RWPE1 (cell line): ENCODE measurements at regions not wholly inside any gene's neighbourhood (a gene's known extent, or its start where the extent isn't known, plus 50 kb on each side); places are given as distances from the start of the nearest gene placed in this dataset.
A peak's percentile ranks its signal among the peaks of the same experiment; 100 is the strongest.

Experiments
- CTCF ChIA-PET: fragments of 350-600 bp; sonication (Branson Sonifier 250); formaldehyde crosslinking; extraction: SDS; loops from one replicate; lab custom pipeline; 2021; lab: Yijun Ruan, JAX
- POLR2A ChIA-PET: fragments of 400-600 bp; formaldehyde crosslinking; extraction: SDS; loops from one replicate; lab custom pipeline; 2020; ENCODE audit warnings: antibody characterized with exemption; ENCODE audit not compliant: low non-redundant PET; lab: Yijun Ruan, JAX
- DNase-seq: peaks from one replicate; pipeline ENCODE4 v3.0.0; 2012; ENCODE audit warnings: low spot score
- H3K27ac ChIP-seq: fragments of 450-650 bp; 2 replicates; pipeline ENCODE4 v1.5.1; 2017
- TF ChIP-seq, protein P1 (sequence below): fragments of 450-650 bp; conservative IDR thresholded peaks from 2 replicates; pipeline ENCODE4 v1.5.1; 2017; ENCODE audit warnings: low read depth, mild to moderate bottlenecking

DNA sequence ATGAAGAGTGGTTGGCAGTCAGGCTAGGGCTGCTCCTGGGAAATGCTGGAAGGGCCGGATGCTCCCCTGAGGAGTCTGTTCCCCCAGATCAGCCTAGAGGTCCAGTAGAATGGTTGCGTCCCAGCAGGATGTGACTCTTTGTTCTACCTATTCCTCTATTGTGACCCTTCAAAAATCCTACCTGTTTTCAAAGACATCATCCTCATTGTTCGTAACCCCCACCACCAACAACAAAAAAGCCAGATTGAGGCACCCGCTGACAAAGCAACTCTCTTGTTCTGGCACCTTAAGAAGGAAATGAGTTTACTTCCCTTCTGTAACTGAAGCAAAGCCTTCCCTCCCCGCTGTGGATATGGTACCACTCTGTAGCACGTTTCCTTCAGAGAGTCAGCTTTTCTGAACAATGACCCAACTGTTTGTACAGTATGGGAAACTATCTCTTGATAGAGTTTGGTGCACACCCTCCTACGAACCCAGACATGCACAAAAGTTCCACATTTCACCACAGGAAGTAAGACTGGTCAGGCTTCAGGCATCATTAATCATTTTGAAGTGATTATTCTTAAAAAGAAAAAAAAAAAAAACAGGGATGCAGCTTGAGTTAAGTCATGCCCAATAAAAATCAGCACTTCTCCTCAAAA, 207.2 kb downstream of the ENC1 start:
- DNase-seq, result peak; percentile 79
- TF ChIP-seq, protein P1, sequence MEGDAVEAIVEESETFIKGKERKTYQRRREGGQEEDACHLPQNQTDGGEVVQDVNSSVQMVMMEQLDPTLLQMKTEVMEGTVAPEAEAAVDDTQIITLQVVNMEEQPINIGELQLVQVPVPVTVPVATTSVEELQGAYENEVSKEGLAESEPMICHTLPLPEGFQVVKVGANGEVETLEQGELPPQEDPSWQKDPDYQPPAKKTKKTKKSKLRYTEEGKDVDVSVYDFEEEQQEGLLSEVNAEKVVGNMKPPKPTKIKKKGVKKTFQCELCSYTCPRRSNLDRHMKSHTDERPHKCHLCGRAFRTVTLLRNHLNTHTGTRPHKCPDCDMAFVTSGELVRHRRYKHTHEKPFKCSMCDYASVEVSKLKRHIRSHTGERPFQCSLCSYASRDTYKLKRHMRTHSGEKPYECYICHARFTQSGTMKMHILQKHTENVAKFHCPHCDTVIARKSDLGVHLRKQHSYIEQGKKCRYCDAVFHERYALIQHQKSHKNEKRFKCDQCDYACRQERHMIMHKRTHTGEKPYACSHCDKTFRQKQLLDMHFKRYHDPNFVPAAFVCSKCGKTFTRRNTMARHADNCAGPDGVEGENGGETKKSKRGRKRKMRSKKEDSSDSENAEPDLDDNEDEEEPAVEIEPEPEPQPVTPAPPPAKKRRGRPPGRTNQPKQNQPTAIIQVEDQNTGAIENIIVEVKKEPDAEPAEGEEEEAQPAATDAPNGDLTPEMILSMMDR, result no peak
- ChIA-PET POLR2A (no interaction called here), CTCF (interaction anchor here (0.6 to 1.0 kb wide), 2 partner anchors 48 to 216 kb away, joined by 3 read pairs; no protein-coding TSS in a partner anchor)
- H3K27ac ChIP-seq, result peak overlapping the region; percentile 64

DNA sequence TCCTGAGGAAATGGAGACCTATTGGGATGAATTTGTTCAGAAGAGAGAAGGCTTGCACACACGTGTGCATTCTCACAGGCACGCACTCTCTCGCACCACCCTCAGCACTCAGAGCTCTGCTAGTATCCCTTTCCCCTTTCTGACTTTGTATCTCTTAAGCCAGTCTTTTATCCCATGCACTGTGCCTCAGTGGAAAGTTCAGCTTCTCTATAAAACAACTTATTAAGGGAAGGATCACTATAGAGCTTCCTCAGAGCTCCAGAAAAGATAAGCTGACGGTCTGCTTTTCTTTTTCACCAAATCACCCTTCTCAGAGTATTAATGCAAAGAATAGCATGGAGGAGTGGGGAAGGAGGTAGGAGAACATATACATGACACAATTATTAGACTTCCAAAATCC, 207.8 kb downstream of the ENC1 start:
- peak overlapping the region; percentile 64; the same call in 1 of the 2 replicates for H3K27ac ChIP-seq
- ChIA-PET CTCF (interaction anchor here (0.6 to 1.0 kb wide), 2 partner anchors 210 to 216 kb away, joined by 3 read pairs; no protein-coding TSS in a partner anchor), POLR2A (no interaction called here)
- TF ChIP-seq, protein P1, result no peak
- no peak for DNase-seq

DNA sequence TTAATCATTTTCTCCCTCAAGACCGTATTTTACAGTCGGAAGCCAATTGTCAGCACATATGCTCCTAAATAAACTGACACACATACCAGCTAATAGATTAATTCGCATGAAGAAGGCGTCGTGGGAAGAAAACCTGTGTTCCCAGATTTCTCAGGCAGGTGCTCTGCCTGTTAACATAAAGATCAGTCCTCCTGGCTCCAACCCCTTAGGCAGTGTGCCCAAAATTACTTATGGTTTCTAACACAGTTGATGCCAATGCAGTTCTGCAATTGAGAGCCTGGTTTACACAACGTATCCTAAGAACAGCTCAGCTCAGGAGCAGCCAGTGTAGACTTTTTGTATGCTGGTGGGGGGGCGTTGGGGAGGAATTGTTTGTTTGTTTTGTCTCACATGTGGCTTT, 208.3 kb downstream of the ENC1 start:
- ChIA-PET CTCF (interaction anchor here (0.6 to 1.0 kb wide), 2 partner anchors 211 to 217 kb away, joined by 3 read pairs; no protein-coding TSS in a partner anchor), POLR2A (no interaction called here)
- no peak for DNase-seq
- TF ChIP-seq, protein P1, result no peak
- H3K27ac ChIP-seq, result no peak overlapping the region

DNA sequence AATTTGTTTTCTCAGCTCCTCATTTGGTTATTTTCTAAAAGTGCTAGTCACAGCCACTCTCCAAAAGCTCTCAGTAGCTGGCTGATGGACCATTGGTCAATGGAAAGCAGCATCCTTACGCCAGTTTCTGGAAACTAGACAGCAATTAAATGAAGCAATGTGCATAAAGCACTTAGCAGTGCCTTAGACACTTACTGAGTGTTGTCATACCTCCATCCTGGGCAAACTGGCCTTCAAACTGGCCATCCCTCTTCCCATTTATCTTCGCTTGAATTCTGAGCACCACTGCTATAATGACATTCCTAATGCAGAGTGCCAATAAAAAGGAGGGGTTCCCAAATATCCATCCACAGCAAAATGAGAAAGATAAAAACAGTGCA, 209.2 kb downstream of the ENC1 start:
- CTCF ChIA-PET, result no interaction called here
- TF ChIP-seq, protein P1, result no peak
- POLR2A ChIA-PET, result no interaction called here
- H3K27ac ChIP-seq, result no peak overlapping the region
- DNase-seq, result no peak

DNA sequence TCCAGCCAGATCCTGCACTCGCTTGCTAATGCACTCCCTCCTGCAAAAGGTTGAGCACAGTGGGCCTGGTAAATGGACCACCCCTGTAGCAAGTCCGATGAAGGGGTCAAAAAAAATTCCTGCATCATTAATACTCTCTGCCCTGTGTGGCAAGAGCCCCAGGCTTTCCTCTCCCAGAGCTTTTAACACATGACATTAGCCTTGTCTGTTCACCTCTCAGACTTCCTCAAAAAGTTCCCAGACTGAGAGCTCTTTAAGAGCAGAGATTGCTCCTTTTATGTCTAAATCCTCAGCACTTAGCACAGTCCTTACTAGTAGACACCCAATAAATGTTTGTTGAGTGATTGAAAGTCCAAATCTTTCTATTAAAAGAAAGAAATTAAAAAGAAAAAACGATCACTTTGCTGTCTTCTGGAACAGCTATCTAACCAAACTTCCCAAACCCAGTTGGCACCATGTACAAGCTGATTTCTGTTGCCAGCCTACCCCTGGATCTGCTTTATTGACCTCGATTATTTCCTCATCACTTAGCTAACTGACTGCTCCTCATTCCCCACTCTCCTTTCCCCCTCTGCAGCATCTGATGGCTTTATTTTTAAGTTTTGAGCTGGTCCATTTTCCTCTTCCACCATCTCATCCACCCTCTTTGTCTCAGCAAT, 209.8 kb downstream of the ENC1 start:
- ChIA-PET POLR2A (no interaction called here), CTCF (no interaction called here)
- TF ChIP-seq, protein P1, result no peak
- no peak for DNase-seq
- no peak overlapping the region for H3K27ac ChIP-seq

DNA sequence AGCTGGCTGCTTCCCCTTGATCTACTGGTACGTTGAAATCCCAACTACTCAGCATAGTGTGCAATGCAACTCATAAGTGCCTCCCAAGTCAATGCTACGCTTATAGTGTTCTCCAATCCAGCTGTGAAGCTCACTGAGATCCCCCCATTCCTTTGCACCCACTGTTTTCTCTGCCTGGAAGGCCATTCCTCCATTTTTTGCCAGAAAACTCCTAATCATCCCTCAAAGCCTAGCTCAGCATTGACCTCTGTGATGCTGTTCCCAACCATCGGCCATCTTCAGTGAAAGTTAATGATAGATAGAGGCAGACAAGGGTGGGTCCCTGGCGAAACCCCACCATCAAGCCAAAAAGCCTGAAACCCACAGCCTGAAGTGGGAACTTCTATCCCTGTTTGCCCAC, 211.0 kb downstream of the ENC1 start:
- CTCF ChIA-PET, result interaction anchor here (0.7 kb wide), 1 partner anchor 715 kb away, joined by 3 read pairs; no protein-coding TSS in a partner anchor
- no peak for DNase-seq
- POLR2A ChIA-PET, result no interaction called here
- H3K27ac ChIP-seq, result no peak overlapping the region
- TF ChIP-seq, protein P1, result no peak
